ENCODE measurements at regions not wholly inside any gene's neighbourhood (a gene's known extent, or its start where the extent isn't known, plus 50 kb on each side); places are given as distances from the start of the nearest gene placed in this dataset.

DNA sequence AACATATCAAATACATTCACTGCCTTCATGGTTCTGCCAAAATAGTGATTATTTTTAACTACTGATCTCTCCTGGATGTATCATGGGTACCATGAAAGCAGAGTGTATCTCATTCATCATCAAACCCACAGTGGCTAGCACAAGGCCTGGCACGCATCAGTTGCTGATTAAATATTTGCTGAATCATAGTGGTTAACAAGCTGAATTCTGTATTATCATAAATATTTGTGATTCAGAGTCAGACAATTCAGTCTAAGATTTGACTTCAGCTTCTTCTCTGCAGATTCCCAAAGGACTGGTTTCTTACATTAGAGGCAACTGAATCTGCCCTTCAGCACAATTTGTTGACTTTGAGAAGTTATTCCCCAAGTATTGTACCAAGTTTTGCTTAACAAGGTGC is 715.8 kb upstream of the LRRC4C start:
- TF ChIP-seq, protein P1, sequence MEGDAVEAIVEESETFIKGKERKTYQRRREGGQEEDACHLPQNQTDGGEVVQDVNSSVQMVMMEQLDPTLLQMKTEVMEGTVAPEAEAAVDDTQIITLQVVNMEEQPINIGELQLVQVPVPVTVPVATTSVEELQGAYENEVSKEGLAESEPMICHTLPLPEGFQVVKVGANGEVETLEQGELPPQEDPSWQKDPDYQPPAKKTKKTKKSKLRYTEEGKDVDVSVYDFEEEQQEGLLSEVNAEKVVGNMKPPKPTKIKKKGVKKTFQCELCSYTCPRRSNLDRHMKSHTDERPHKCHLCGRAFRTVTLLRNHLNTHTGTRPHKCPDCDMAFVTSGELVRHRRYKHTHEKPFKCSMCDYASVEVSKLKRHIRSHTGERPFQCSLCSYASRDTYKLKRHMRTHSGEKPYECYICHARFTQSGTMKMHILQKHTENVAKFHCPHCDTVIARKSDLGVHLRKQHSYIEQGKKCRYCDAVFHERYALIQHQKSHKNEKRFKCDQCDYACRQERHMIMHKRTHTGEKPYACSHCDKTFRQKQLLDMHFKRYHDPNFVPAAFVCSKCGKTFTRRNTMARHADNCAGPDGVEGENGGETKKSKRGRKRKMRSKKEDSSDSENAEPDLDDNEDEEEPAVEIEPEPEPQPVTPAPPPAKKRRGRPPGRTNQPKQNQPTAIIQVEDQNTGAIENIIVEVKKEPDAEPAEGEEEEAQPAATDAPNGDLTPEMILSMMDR (IDR thresholded peaks at IDR 0.05; ENCODE audit: insufficient read depth, low read depth, low read length) = no peak
- no peak for TF ChIP-seq EZH2 (IDR thresholded peaks at IDR 0.05; ENCODE audit: insufficient read depth, low read length)
